ENCODE measurements at regions not wholly inside any gene's neighbourhood (a gene's known extent, or its start where the extent isn't known, plus 50 kb on each side); places are given as distances from the start of the nearest gene placed in this dataset.

DNA sequence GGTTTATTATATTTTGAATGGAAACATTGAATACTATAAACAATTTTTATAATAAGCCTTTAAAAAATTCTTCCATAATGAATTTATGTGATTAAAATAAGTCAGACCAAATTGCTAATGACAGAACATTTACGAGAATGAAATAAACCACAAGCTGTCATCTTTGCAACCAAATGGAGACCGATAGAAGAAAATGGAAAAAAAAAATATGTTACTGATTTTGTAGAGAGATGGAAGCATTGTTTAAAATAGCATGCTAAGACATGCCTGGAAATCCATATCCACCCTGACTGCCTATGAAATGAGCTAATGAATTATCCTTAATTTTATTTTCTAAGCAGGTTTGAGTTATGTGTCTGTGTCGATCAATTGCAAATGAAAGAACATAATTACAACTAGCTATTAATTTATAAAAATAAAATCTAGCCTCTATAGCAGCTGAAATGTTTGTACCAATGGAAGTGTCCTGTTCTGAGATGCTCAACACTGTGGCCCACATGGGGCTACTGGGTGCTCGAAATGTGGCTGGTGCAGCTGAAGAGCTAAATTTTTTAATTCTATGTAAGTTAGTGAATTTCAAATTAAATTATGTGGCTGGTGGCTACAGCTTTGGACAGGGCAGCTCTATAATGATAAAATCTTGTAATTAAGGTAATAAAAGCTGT lies 832.8 kb downstream of the RNF144A start:
- no peak for TF ChIP-seq CTCF (conservative IDR thresholded peaks at IDR 0.05; ENCODE audit: low read length)
- TF ChIP-seq EZH2phosphoT487 (IDR thresholded peaks at IDR 0.05; ENCODE audit: borderline replicate concordance): no peak

Data from Loucy (cell line).